ENCODE measurements at regions not wholly inside any gene's neighbourhood (a gene's known extent, or its start where the extent isn't known, plus 50 kb on each side); places are given as distances from the start of the nearest gene placed in this dataset.
"Not testable (repeated sequence)": the region's sequence is repeated elsewhere in the genome, so short reads cannot be mapped to it uniquely, and the experiment has no call there.

DNA sequence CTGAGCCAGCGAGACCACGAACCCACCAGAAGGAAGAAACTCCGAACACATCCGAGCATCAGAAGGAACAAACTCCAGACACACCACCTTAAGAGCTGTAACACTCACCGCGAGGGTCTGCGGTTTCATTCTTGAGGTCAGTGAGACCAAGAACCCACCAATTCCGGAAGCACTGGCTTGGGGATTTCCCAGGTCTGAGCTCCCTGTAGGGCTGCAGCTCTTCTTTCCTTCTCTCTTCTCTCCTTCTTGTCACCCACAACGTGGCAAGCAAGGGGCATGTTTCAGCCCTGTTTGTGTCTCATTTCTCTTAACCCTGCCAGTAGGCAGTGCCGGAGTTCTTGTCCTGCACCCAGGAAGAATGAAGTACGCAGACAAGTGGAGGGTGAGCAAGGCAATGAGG lies 713.0 kb downstream of the CDH9 start:
- peaks cover 15% of the 10 kb centered on the region; the same call in 1 of the 2 replicates for H3K9me3 ChIP-seq (ENCODE audit: control insufficient read depth, insufficient read depth, low read length)
- H2AFZ ChIP-seq (replicated peaks; ENCODE audit: low read length, poor library complexity); H3K27ac ChIP-seq (ENCODE audit: insufficient read depth, low read length); ATAC-seq (ENCODE audit: low read depth); H3K4me1 ChIP-seq (ENCODE audit: control insufficient read depth, insufficient read depth, low read length); H3K4me2 ChIP-seq (ENCODE audit: low read depth, low read length); POLR2A ChIA-PET (ENCODE audit: unreplicated experiment); H3K4ac ChIP-seq (ENCODE audit: low read depth, low read length); H4K91ac ChIP-seq (ENCODE audit: insufficient read depth, low read depth, low read length); H3K9me1 ChIP-seq (ENCODE audit: insufficient read depth, low read length); H2AK5ac ChIP-seq (ENCODE audit: low read depth, low read length); intact Hi-C loops (cut with micrococcal nuclease); H3K23ac ChIP-seq (ENCODE audit: low read depth, low read length); H3K36me3 ChIP-seq (ENCODE audit: control insufficient read depth, insufficient read depth, low read length); H4K20me1 ChIP-seq (ENCODE audit: insufficient read depth, low read length); H3K18ac ChIP-seq (ENCODE audit: low read depth, low read length); H3K79me1 ChIP-seq (ENCODE audit: low read depth in 1 of 2, low read length in 2 of 2); H2AK9ac ChIP-seq (replicated peaks; ENCODE audit: low read depth, low read length, poor library complexity); in situ Hi-C loops (cut with MboI; ENCODE audit: low sequenced_read_pairs); DNase-seq; H3K56ac ChIP-seq (ENCODE audit: extremely low read depth, insufficient read depth, low read length); H3K9ac ChIP-seq (ENCODE audit: low read depth, low read length); H2BK5ac ChIP-seq (ENCODE audit: low read depth, low read length, poor library complexity, severe bottlenecking); H2BK15ac ChIP-seq (ENCODE audit: low read depth, low read length); CTCF ChIA-PET; H3K14ac ChIP-seq (replicated peaks; ENCODE audit: low read depth, low read length); H4K5ac ChIP-seq (ENCODE audit: low read depth, low read length); H3K27me3 ChIP-seq (ENCODE audit: control insufficient read depth, insufficient read depth, low read length); H4K8ac ChIP-seq (ENCODE audit: low read depth in 2 of 2, low read length in 2 of 2); H2BK120ac ChIP-seq (ENCODE audit: low read depth, low read length); dilution Hi-C loops (cut with HindIII; ENCODE audit: low sequenced_read_pairs, unreplicated experiment); H3K4me3 ChIP-seq (ENCODE audit: insufficient read depth, low read depth, low read length); H2BK20ac ChIP-seq (ENCODE audit: low read depth, low read length); BruUV-seq (replicated peaks): not testable (repeated sequence)
- no CpG with 5 or more reads among the region's 11 CpGs for WGBS, 2 experiments (ENCODE audit: extremely low coverage in 2 of 2, insufficient read length in 1 of 2)

DNA sequence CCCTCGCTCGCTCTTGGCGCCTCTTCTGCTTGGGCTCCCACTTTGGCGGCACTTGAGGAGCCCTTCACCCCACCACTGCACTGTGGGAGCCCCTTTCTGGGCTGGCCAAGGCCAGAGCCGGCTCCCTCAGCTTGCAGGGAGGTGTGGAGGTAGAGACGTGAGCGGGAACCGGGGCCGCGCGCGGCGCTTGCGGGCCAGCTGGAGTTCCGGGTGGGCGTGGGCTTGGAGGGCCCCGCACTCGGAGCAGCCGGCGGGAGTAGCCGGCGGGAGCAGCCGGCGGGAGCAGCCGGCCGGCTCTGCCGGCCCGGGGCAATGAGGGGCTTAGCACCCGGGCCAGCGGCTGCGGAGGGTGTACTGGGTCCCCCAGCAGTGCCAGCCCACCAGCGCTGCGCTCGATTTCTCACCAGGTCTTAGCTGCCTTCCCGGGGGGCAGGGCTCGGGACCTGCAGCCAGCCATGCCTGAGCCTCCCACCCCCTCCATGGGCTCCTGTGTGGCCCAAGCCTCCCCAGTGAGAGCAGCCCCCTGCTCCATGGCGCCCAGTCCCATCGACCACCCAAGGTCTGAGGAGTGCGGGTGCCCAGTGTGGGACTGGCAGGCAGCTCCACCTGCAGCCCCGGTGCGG lies 714.0 kb downstream of the CDH9 start:
- ATAC-seq (ENCODE audit: low read depth); intact Hi-C loops (cut with micrococcal nuclease); H3K4me3 ChIP-seq (ENCODE audit: insufficient read depth, low read depth, low read length); H3K23ac ChIP-seq (ENCODE audit: low read depth, low read length); DNase-seq; H4K91ac ChIP-seq (ENCODE audit: insufficient read depth, low read depth, low read length); H3K9me1 ChIP-seq (ENCODE audit: insufficient read depth, low read length); H3K9ac ChIP-seq (ENCODE audit: low read depth, low read length); H3K14ac ChIP-seq (replicated peaks; ENCODE audit: low read depth, low read length); BruUV-seq (replicated peaks); H3K4ac ChIP-seq (ENCODE audit: low read depth, low read length); H3K56ac ChIP-seq (ENCODE audit: extremely low read depth, insufficient read depth, low read length); H4K8ac ChIP-seq (ENCODE audit: low read depth in 2 of 2, low read length in 2 of 2); H2BK15ac ChIP-seq (ENCODE audit: low read depth, low read length); H2AFZ ChIP-seq (replicated peaks; ENCODE audit: low read length, poor library complexity); dilution Hi-C loops (cut with HindIII; ENCODE audit: low sequenced_read_pairs, unreplicated experiment); CTCF ChIA-PET; H2BK5ac ChIP-seq (ENCODE audit: low read depth, low read length, poor library complexity, severe bottlenecking); H3K79me1 ChIP-seq (ENCODE audit: low read depth in 1 of 2, low read length in 2 of 2); H3K36me3 ChIP-seq (ENCODE audit: control insufficient read depth, insufficient read depth, low read length); H2BK20ac ChIP-seq (ENCODE audit: low read depth, low read length); H2BK120ac ChIP-seq (ENCODE audit: low read depth, low read length); H2AK5ac ChIP-seq (ENCODE audit: low read depth, low read length); H2AK9ac ChIP-seq (replicated peaks; ENCODE audit: low read depth, low read length, poor library complexity); H3K4me1 ChIP-seq (ENCODE audit: control insufficient read depth, insufficient read depth, low read length); H3K4me2 ChIP-seq (ENCODE audit: low read depth, low read length); POLR2A ChIA-PET (ENCODE audit: unreplicated experiment); H4K5ac ChIP-seq (ENCODE audit: low read depth, low read length); H3K27ac ChIP-seq (ENCODE audit: insufficient read depth, low read length); H3K27me3 ChIP-seq (ENCODE audit: control insufficient read depth, insufficient read depth, low read length); H4K20me1 ChIP-seq (ENCODE audit: insufficient read depth, low read length); H3K18ac ChIP-seq (ENCODE audit: low read depth, low read length); in situ Hi-C loops (cut with MboI; ENCODE audit: low sequenced_read_pairs): not testable (repeated sequence)
- 100% methylated on average over 2 of the region's 41 CpGs; no CpG with 5 or more reads in 1 of the 2 experiments for WGBS, 2 experiments (ENCODE audit: extremely low coverage in 2 of 2, insufficient read length in 1 of 2)
- peaks cover 15% of the 10 kb centered on the region for H3K9me3 ChIP-seq (ENCODE audit: control insufficient read depth, insufficient read depth, low read length)

All from IMR-90 (cell line).